ENCODE measurements at regions not wholly inside any gene's neighbourhood (a gene's known extent, or its start where the extent isn't known, plus 50 kb on each side); places are given as distances from the start of the nearest gene placed in this dataset.

GRCh38 chr1:67991546-67991945, 58.9 kb downstream of the DIRAS3 start:
- DNase-seq: no peak

DNA sequence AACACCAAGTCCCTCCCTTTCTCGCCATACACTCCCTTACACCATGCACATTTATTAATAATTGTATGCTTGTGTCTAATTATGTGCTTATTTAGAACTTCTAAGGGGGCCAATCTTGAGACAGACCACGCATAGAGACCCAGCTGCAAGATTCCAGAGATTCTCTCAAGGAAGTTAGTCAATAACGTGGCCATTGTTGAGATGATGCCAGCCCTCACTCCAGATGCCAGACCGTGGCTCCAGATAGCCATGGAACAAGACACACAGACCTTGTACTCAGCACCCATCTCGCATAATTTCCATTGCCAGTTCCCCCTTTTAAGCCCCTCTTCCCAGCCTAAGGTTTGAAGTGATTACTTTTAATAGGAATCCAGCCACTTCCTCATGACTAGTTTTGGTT, 62.4 kb downstream of the DIRAS3 start:
- DNase-seq: no peak

- DNase-seq: peak; percentile 96
These were observed 63.2 kb downstream of the DIRAS3 start for GRCh38 chr1:67987046-67987799.

- no peak for DNase-seq
These were observed 66.6 kb downstream of the DIRAS3 start for GRCh38 chr1:67983867-67984266.

- DNase-seq: no peak
These were observed 70.4 kb downstream of the DIRAS3 start for GRCh38 chr1:67980028-67980427.

- no peak for DNase-seq
These were observed 70.9 kb downstream of the DIRAS3 start for GRCh38 chr1:67979532-67979931.

DNA sequence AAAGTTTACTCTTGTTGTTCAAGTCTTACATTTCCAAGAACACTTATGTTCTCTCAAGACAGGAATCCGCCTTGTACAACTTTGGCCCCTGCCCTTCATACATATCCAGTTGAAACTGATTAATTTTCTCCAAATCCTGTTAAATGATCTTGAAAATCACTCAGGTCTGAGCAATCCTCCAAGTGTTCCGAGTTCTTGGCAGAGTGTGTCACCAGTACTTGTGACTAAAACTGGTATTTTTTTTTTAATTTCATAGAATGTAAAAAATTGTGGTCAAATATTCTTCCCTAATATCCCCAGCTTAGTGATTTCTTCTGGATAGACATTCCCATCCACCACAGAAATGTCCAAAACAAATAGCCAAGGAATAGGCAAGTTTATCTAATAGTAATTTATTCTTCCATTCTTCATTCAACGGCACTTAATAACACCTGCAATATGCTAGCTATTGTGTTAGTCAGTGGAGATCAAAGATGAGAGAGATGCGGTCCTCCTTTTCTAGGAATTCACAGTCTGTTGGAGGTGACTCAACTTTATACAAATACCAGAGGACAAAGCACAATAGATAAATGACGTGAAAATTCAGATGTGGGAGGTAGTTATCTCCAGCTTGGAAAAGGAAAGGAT, 71.4 kb downstream of the DIRAS3 start:
- DNase-seq: peak; percentile 69

- DNase-seq: no peak
These were observed 72.7 kb downstream of the DIRAS3 start for GRCh38 chr1:67977756-67978155.

DNA sequence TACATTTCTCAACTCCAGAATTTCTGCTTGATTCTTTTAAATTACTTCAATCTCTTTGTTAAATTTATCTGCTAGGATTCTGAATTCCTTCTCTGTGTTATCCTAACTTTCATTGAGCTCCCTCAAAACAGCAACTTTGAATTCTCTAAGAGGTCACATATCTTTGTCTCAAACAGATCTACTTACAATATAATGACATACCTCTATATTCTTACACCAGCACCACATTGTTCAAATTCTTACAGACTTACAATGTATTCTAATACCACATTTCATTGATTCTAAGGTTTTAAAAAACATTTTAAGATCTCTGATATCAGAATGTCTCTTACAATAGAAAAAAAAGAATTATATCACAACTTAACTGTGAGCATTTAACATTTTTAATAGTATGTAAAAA, 77.4 kb downstream of the DIRAS3 start:
- DNase-seq: peak; percentile 18

DNA sequence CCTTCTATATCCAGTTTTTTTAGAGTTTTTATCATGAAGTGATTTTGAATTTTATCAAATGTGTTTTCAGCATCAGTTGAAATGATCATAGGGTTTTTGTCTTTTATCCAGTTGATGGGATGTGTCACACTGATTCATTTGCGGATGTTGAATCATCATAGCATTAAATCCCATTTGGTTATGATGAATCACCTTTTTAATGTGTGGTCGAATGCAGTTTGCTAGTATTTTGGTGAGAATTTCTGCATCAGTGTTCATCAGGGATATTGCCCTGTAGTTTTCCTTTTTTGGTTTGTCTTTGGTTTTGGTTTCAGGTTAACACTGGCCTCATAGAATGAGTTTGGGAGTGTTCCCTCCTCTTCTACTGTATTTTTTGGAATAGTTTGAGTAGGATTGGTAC, 80.3 kb downstream of the DIRAS3 start:
- peak; percentile 98 for DNase-seq

DNA sequence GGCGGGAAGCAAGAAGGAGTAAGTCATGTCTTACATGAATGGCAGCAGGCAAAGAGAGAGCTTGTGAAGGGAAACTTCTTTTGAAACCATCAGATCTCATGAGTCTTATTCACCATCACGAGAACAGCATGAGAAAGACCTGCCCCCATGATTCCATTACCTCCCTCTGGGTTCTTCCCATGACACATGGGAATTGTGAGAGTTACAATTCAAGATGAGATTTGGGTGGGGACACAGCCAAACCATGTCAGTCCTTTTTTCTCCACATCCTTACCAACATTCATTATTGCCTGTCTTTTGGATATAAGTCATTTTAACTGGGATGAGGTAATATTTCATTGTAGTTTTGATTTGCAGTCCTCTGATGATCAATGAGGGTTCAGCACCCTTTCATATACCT, 81.0 kb downstream of the DIRAS3 start:
- DNase-seq: peak; percentile 9

GRCh38 chr1:67966666-67967009, 83.8 kb downstream of the DIRAS3 start:
- no peak for DNase-seq

GRCh38 chr1:67965995-67966665, 84.3 kb downstream of the DIRAS3 start:
- DNase-seq: no peak

- no peak for DNase-seq
These were observed 87.2 kb downstream of the DIRAS3 start for GRCh38 chr1:67963263-67963662.

- DNase-seq: no peak
These were observed 89.7 kb downstream of the DIRAS3 start for GRCh38 chr1:67960766-67961165.

DNA sequence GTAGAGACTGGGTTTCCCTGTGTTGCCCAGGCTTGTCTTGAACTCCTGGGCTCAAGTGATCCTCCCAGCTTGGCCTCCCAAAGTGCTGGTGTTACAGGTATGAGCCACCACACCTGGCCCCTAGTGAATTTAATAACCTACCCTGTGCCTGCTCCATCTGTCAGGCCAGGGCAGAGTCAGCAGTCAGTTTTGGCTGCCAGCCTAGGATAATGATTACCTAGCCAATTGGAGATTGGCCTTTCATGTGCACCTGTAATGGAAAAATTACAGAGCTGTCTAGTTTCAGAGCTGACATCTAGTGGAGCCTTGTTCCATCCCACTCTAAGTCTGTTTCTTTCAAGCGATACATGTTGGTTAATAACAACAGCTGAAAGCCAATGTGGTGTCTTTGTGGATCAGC, 92.0 kb downstream of the DIRAS3 start:
- no peak for DNase-seq

GRCh38 chr1:67957066-67957465, 93.4 kb downstream of the DIRAS3 start:
- DNase-seq: no peak

DNA sequence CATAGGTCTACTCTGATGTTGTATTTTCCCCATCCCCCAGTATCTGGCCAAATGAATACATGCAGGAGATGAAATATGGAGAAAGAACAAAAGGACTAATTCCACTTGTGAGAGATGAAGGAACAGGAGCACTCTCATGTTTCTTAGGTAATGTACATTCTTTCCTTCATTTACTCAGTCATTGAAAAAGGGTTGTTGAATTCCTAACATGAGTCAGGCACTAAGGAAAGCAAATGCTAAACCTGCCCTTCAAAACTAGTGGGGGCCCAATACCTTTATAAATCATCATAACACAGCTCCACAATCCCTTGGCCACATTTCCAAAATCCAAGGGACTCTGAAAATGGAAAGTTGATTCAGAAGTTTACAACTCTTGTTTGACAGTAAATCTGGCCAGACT, 94.3 kb downstream of the DIRAS3 start:
- DNase-seq: peak; percentile 21

GRCh38 chr1:67955591-67955990, 94.8 kb downstream of the DIRAS3 start:
- no peak for DNase-seq

GRCh38 chr1:67953301-67953700, 97.1 kb downstream of the DIRAS3 start:
- DNase-seq: peak; percentile 31

GRCh38 chr1:67952071-67952470, 98.4 kb downstream of the DIRAS3 start:
- DNase-seq: peak; percentile 74

GRCh38 chr1:67951014-67951413, 99.4 kb downstream of the DIRAS3 start:
- no peak for DNase-seq

DNA sequence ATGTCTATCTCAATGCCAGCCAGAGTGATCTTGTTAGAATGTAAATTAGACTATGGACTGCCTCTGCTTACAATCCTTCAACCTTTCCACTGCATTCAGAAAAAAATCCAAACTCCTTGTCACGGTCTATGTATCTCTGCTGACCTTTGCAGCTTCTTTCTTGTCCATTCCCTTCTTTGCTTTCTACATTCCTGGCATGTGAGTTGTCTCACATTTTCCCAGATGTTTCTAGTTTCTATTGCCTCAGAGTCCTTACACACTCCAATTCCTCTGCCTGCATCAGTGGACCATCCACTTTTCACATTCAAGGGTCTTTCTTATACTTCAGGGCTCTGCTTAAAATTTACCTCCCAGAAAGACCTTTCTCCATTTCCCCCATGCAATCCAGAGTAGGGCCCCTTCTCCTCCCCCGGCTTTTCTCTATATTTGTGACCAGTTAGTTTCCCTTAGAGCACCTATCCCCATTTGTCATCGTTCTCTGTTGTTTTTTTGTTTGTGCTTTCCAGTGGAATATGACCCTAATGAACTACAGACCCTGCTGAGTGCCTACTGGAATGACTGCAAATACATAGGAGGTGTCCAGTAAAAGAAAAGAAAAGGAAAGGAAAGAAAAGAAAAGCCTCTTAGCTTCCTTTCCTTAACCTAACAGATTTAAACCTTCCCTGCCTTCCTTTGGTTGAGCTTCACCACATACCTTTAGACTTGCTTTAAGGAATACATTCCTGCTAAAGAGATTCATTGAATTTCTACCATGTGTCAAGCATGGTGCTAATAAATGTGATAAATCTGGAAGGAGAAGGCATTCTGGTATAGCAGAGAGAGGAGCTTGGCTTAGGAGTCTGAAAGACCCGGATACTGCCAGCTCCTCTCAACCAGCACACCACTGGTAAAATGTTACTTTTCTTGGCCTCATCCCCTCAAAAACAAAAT, 102.0 kb downstream of the DIRAS3 start:
- peak; percentile 91 for DNase-seq
